ENCODE measurements at regions not wholly inside any gene's neighbourhood (a gene's known extent, or its start where the extent isn't known, plus 50 kb on each side); places are given as distances from the start of the nearest gene placed in this dataset.
A peak's percentile ranks its signal among the peaks of the same experiment; 100 is the strongest.

GRCh38 chr5:142474431-142475094, 149.7 kb upstream of the SPRY4 start:
- DNase-seq (ENCODE audit: low read depth) = no peak

GRCh38 chr5:142473038-142473437, 148.2 kb upstream of the SPRY4 start:
- no peak for DNase-seq (ENCODE audit: low read depth)

- DNase-seq (ENCODE audit: low read depth) = peak; percentile 55
These were observed 147.6 kb upstream of the SPRY4 start for GRCh38 chr5:142472306-142472951.

- DNase-seq (ENCODE audit: low read depth) = no peak
These were observed 141.6 kb upstream of the SPRY4 start for GRCh38 chr5:142466195-142466971.

GRCh38 chr5:142465476-142465875, 140.7 kb upstream of the SPRY4 start:
- DNase-seq (ENCODE audit: low read depth) = no peak

- DNase-seq (ENCODE audit: low read depth) = no peak
These were observed 139.1 kb upstream of the SPRY4 start for GRCh38 chr5:142463904-142464303.

GRCh38 chr5:142461028-142461590, 136.3 kb upstream of the SPRY4 start:
- no peak for DNase-seq (ENCODE audit: low read depth)

- no peak for DNase-seq (ENCODE audit: low read depth)
These were observed 134.4 kb upstream of the SPRY4 start for GRCh38 chr5:142459209-142459608.

- no peak for DNase-seq (ENCODE audit: low read depth)
These were observed 131.0 kb upstream of the SPRY4 start for GRCh38 chr5:142455856-142456255.

- no peak for DNase-seq (ENCODE audit: low read depth)
These were observed 129.1 kb upstream of the SPRY4 start for GRCh38 chr5:142453932-142454331.

GRCh38 chr5:142450419-142450818, 125.6 kb upstream of the SPRY4 start:
- DNase-seq (ENCODE audit: low read depth) = no peak

- no peak for DNase-seq (ENCODE audit: low read depth)
These were observed 123.1 kb upstream of the SPRY4 start for GRCh38 chr5:142447887-142448286.

- DNase-seq (ENCODE audit: low read depth) = no peak
These were observed 122.1 kb upstream of the SPRY4 start for GRCh38 chr5:142446960-142447279.

GRCh38 chr5:142446131-142446959, 121.5 kb upstream of the SPRY4 start:
- no peak for DNase-seq (ENCODE audit: low read depth)

GRCh38 chr5:142445266-142445665, 120.4 kb upstream of the SPRY4 start:
- no peak for DNase-seq (ENCODE audit: low read depth)

- no peak for DNase-seq (ENCODE audit: low read depth)
These were observed 116.8 kb upstream of the SPRY4 start for GRCh38 chr5:142441616-142442015.

GRCh38 chr5:142439207-142439860, 114.5 kb upstream of the SPRY4 start:
- no peak for DNase-seq (ENCODE audit: low read depth)

GRCh38 chr5:142438573-142438972, 113.8 kb upstream of the SPRY4 start:
- DNase-seq (ENCODE audit: low read depth) = no peak

- DNase-seq (ENCODE audit: low read depth) = no peak
These were observed 112.7 kb upstream of the SPRY4 start for GRCh38 chr5:142437563-142437962.

- DNase-seq (ENCODE audit: low read depth) = no peak
These were observed 110.7 kb upstream of the SPRY4 start for GRCh38 chr5:142435410-142436115.

- no peak for DNase-seq (ENCODE audit: low read depth)
These were observed 109.4 kb upstream of the SPRY4 start for GRCh38 chr5:142434322-142434612.

All from GM04504 (cell line).